ENCODE measurements at regions not wholly inside any gene's neighbourhood (a gene's known extent, or its start where the extent isn't known, plus 50 kb on each side); places are given as distances from the start of the nearest gene placed in this dataset.

DNA sequence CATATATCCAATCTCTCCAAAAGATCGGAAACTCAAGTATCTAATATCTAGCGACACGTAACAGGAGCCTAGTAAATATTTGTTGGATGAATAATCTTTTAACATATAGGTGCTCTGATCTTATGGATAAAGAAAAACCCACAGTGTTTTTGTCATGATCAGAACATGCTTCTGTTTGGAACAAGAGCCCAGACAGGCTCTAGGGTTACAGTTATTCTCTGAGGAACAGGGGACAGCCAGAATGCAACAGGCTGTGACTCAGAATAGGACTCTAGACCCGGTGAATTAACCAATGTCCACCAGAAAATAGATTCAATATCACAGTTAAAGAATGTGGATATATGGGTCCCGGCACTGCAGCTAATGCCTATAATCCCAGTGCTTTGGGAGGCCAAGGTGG is 296.1 kb upstream of the FZD8 start:
- TF ChIP-seq, protein P1, sequence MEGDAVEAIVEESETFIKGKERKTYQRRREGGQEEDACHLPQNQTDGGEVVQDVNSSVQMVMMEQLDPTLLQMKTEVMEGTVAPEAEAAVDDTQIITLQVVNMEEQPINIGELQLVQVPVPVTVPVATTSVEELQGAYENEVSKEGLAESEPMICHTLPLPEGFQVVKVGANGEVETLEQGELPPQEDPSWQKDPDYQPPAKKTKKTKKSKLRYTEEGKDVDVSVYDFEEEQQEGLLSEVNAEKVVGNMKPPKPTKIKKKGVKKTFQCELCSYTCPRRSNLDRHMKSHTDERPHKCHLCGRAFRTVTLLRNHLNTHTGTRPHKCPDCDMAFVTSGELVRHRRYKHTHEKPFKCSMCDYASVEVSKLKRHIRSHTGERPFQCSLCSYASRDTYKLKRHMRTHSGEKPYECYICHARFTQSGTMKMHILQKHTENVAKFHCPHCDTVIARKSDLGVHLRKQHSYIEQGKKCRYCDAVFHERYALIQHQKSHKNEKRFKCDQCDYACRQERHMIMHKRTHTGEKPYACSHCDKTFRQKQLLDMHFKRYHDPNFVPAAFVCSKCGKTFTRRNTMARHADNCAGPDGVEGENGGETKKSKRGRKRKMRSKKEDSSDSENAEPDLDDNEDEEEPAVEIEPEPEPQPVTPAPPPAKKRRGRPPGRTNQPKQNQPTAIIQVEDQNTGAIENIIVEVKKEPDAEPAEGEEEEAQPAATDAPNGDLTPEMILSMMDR (IDR thresholded peaks at IDR 0.05; ENCODE audit: insufficient read depth, low read depth, low read length): no peak
- no peak for TF ChIP-seq EZH2 (IDR thresholded peaks at IDR 0.05; ENCODE audit: insufficient read depth, low read length)

Measured in astrocyte (in vitro differentiated cells and primary cell).